Activated CD8-positive, alpha-beta memory T cell treated with anti-CD3 and anti-CD28 coated beads, Interleukin-2, amount 10 ng/mL, durations not matched to agents 7 days and 5 days (primary cell): ENCODE measurements at regions not wholly inside any gene's neighbourhood (a gene's known extent, or its start where the extent isn't known, plus 50 kb on each side); places are given as distances from the start of the nearest gene placed in this dataset.

Source experiments
- ATAC-seq: fragments of 150-1000 bp; cut with Tn5 transposase; one replicate; pipeline ENCODE4 v1.10.0; 2021; ENCODE audit warnings: moderate library complexity
- CTCF ChIA-PET: fragments of 350-600 bp; sonication (Branson Sonifier 250); formaldehyde crosslinking; loops from one replicate; lab custom pipeline; 2021; ENCODE audit warnings: antibody characterized with exemption; lab: Charles Lee
- DNase-seq: peaks from one replicate; pipeline ENCODE4 v3.0.0-alpha.2; 2020
- H3K27ac Mint-ChIP-seq: one replicate; pipeline ENCODE4 v1.8.0; 2021; ENCODE audit warnings: mild to moderate bottlenecking, mixed read lengths
- H3K27me3 Mint-ChIP-seq: one replicate; pipeline ENCODE4 v1.8.0; 2021; ENCODE audit warnings: mixed read lengths
- H3K36me3 Mint-ChIP-seq: one replicate; pipeline ENCODE4 v1.8.0; 2021; ENCODE audit warnings: mild to moderate bottlenecking, mixed read lengths
- H3K4me1 Mint-ChIP-seq: one replicate; pipeline ENCODE4 v1.8.0; 2021; ENCODE audit warnings: mixed read lengths
- H3K4me3 Mint-ChIP-seq: one replicate; pipeline ENCODE4 v1.8.0; 2021; ENCODE audit warnings: mild to moderate bottlenecking, moderate library complexity, mixed read lengths
- H3K9me3 Mint-ChIP-seq: one replicate; pipeline ENCODE4 v1.8.0; 2022; ENCODE audit warnings: low read depth, mixed read lengths

DNA sequence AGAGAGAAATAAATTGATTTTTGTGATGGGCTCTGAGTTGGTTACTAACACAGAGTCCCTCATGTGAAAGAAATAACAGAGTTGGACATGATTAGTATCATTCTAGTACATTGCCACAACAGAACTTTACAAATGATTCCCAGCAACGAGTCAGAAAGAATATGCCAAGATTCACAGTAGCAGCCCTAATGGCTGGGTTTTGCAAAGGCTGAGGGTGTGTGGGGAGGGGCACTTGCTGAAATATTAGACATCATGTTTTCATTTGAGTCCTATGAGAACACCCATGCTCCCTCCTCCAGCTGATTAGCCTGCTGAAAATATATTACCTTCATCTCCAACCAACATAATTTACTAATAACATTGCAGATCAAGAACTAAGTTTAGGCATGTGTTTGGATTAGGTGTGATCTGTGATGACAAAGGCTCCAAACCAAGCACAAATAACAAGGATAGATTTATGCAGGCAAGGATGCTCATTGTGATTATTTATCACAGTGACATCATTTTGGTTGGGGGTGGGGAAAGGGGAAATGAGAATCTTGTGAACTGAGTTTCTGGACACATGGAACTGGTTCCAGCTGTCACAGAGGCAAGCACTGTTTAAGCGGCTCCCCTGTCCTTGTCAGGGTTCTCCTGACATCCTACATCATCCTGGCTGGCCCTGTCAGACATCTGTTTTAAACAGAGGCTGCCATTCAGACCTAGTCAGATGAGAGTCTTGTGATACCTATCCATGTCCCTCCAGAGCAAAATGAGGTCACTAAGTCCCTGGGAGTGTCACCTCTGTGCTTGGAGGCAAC is 205.8 kb upstream of the NCKAP5 start:
- Mint-ChIP-seq H3K4me3 (no peak overlapping the region), H3K27me3 (no peaks in the 10 kb centered on the region), H3K27ac (no peak overlapping the region), H3K9me3 (no peaks in the 10 kb centered on the region), H3K4me1 (no peaks in the 10 kb centered on the region), H3K36me3 (no peaks in the 10 kb centered on the region)
- ATAC-seq = no peak
- CTCF ChIA-PET = no interaction called here
- DNase-seq = no peak

DNA sequence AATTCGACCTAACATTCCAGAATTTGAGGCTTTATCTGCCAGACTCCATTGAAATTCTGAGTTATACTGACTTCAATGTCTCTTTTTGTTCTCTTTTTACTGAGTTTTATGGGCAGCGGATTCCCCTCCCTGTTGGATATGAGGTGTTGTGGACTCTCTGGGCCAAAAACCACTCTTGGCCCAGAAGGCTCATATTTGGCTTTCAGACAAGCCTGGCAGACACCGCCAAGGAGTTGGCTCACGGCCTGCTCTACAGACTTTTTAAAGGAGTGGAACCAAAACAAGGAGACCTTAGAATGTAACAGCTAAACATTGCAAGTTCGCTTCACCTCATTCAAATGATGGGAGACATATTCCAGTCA is 206.4 kb upstream of the NCKAP5 start:
- no peak overlapping the region for H3K4me3 Mint-ChIP-seq
- no peaks in the 10 kb centered on the region for H3K4me1 Mint-ChIP-seq
- ATAC-seq = no peak
- CTCF ChIA-PET = no interaction called here
- H3K27ac Mint-ChIP-seq = no peak overlapping the region
- H3K36me3 Mint-ChIP-seq = no peaks in the 10 kb centered on the region
- no peaks in the 10 kb centered on the region for H3K9me3 Mint-ChIP-seq
- H3K27me3 Mint-ChIP-seq = no peaks in the 10 kb centered on the region
- no peak for DNase-seq

DNA sequence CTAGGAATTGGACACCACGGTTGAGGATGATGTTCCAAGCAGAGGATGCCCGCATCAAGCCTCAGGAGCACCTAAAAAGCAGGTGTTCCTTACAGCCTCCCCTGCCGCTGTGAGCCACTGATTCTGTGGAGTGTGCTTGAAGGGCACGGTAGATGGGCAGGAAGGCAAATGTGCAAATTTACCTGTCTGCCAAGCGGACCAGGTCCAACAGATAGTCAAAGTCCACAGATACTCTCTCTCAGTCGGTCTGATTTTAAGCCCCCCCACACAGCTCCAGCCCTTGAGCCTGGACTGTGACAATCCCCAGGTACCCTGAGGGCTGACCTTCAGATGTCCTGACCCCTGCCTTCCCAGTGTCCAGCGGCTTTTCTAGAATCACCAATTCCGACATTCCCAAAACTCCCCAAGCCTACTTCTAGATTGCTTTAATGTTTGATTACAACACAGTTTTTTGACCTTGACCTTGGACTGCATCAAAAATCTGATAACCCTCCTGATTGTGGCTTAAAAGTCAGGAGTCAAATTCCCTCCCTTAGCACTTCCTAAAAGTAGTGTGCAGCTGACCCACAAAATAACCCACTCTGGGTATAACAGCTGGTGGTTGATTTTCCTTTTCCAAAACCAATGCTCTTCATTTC is 208.8 kb upstream of the NCKAP5 start:
- ATAC-seq (no peak), DNase-seq (no peak)
- Mint-ChIP-seq H3K27me3 (no peaks in the 10 kb centered on the region), H3K27ac (no peak overlapping the region), H3K4me3 (no peak overlapping the region), H3K4me1 (no peaks in the 10 kb centered on the region), H3K36me3 (no peaks in the 10 kb centered on the region), H3K9me3 (no peaks in the 10 kb centered on the region)
- CTCF ChIA-PET = no interaction called here

DNA sequence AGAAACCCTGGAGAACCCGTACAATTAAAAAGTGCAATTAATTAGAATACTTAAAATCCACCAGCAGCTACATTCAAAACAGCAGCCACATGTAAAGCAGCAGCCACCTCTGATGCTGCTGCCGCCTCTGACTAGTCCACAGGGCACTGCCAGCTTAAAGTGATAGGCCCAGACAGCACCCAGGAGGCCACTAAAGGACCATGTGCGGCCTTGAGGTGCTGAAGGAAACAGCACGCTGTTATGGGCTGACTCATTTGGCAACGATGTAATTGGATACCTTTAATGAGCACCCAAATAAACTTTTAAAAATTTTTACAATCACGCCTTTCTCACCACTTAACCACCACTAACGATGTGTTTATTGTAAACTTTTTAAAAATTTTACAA is 209.3 kb upstream of the NCKAP5 start:
- no peaks in the 10 kb centered on the region for H3K27me3 Mint-ChIP-seq
- ATAC-seq = no peak
- no peak overlapping the region for H3K27ac Mint-ChIP-seq
- H3K9me3 Mint-ChIP-seq = no peaks in the 10 kb centered on the region
- no peaks in the 10 kb centered on the region for H3K36me3 Mint-ChIP-seq
- H3K4me1 Mint-ChIP-seq = no peaks in the 10 kb centered on the region
- H3K4me3 Mint-ChIP-seq = no peak overlapping the region
- CTCF ChIA-PET = no interaction called here
- no peak for DNase-seq

DNA sequence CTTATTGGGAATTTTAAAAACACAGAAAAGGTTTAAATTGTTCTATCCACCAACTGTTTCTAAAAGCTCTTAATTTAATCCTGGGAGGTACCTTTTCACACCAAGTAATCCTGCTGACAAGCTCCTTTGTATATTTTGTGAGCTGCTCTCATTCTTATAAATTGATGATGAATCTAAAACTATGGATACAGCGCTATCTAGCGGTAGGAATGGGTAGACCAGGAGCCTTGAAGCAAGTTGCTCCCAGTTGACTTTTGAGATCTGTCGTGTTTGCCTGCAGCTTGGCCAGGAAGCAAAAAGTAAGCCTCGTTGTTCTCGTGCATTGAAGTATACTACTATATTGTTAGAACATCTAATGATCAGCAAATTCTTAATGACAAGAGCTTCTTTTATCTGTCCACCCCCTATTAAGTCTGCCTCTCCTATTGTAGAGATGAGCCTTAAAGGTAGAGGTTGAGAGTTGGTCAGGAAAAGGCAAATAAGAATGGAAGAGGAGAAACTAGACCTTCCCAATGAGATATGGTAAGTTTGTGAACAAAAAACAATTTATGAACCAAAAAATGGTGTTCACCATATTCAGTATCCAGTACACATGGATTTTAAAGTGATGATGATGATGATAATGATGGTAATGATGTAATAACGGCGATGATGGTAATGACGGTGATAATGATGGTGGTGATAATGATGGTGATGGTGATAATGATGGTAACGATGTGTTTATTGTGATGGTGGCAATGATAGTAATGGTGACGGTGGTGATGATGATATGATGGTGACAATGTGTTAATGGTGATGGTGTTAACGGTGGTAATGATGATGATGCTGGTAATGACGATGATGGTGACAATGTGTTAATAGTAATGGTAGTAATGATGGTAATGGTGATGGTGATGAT is 212.1 kb upstream of the NCKAP5 start:
- CTCF ChIA-PET = interaction anchor here (0.9 to 1.2 kb wide), 4 partner anchors 8 to 1233 kb away, joined by 3 read pairs; no protein-coding TSS in a partner anchor
- Mint-ChIP-seq H3K27me3 (no peaks in the 10 kb centered on the region), H3K4me1 (no peaks in the 10 kb centered on the region), H3K36me3 (no peaks in the 10 kb centered on the region), H3K27ac (no peak overlapping the region), H3K9me3 (no peaks in the 10 kb centered on the region), H3K4me3 (no peak overlapping the region)
- DNase-seq (peak; percentile 43), ATAC-seq (no peak)

DNA sequence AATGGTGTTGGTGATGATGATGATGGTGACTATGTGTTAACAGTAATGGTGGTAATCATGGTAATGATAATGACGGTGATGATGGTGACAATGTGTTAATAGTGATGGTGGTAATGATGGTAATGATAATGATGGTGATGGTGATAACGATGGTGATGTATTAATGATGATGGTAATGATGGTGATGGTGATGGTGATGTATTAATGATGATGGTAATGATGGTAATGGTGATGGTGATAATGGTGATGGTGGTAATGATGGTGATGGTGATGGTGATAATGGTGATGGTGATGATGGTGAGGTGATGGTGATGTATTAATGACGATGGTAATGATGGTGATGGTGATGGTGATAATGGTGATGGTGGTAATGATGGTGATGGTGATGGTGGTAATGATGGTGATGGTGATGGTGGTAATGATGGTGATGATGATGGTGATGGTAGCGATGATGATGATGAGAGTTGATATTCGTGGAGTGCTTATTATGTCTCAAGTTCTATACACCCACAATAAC is 212.8 kb upstream of the NCKAP5 start:
- H3K4me1 Mint-ChIP-seq = no peaks in the 10 kb centered on the region
- no peak for DNase-seq
- no peak for ATAC-seq
- no peak overlapping the region for H3K4me3 Mint-ChIP-seq
- no peaks in the 10 kb centered on the region for H3K27me3 Mint-ChIP-seq
- H3K9me3 Mint-ChIP-seq = no peaks in the 10 kb centered on the region
- no peaks in the 10 kb centered on the region for H3K36me3 Mint-ChIP-seq
- CTCF ChIA-PET = no interaction called here
- no peak overlapping the region for H3K27ac Mint-ChIP-seq

DNA sequence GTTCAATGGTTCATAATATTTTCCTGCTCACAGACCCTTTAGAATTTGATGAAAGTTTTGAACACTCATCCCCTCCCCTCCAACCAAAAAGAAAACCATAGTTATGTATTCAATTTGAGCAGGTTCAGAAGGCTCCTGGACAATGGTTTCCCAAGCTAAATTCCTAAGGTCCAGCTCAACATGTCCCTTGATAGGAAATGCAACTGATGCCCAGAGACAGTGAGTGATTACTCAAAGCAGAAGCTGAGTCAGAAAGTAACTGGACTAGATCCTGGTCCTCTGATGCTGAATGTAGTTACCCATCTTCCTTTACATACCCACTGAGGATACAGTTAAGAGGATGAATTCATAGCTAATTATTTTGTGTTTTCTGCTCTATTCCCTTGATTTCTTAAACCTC is 218.9 kb upstream of the NCKAP5 start:
- CTCF ChIA-PET = no interaction called here
- Mint-ChIP-seq H3K27ac (no peak overlapping the region), H3K9me3 (no peaks in the 10 kb centered on the region)

DNA sequence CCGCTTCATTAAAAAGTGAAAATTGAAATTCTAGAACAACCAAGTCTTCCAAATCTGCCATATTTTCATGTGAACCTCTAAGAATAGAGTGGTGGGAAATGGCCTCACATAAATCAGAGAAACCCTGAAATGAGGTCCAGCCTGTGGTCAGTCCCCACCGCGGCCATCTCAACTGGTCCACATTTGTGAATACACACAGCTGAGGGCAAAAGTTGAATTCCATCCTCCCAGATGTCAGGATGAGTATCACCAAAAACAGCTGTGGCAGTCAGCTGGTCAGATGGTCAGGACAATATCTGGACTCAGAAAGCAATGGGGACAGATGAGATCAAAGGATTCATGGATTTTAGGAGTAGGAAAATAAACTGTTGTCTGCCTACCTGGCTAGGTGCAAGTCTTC is 219.4 kb upstream of the NCKAP5 start:
- H3K4me3 Mint-ChIP-seq = no peak overlapping the region
- CTCF ChIA-PET = no interaction called here
- H3K36me3 Mint-ChIP-seq = no peaks in the 10 kb centered on the region
- H3K27me3 Mint-ChIP-seq = no peaks in the 10 kb centered on the region
- ATAC-seq = no peak
- H3K4me1 Mint-ChIP-seq = no peaks in the 10 kb centered on the region
- DNase-seq = no peak
- no peaks in the 10 kb centered on the region for H3K9me3 Mint-ChIP-seq
- no peak overlapping the region for H3K27ac Mint-ChIP-seq

More for the DNA sequence above, 218.9 kb upstream of the NCKAP5 start:
- no peak overlapping the region for H3K4me3 Mint-ChIP-seq
- H3K36me3 Mint-ChIP-seq = no peaks in the 10 kb centered on the region
- DNase-seq (no peak), ATAC-seq (no peak)
- H3K27me3 Mint-ChIP-seq = no peaks in the 10 kb centered on the region
- no peaks in the 10 kb centered on the region for H3K4me1 Mint-ChIP-seq

DNA sequence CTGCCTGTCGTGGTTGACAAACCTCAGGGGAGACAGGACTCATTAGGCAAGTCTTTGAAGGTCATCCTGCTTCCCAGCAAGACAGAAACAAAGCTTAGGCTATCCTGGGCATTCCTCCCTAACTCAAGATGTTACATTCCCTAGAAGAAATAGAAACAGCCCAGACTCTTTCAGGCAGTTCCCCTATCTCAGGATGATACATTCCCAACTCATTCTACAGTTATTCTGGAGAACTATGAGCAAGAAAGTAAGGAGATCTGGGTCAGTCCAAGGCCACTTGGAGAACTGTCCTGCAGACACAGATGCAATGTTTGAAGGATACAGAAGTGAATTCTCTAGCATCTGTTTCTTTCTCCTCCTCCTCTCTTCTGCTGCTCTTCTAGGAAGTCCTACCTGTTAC is 220.1 kb upstream of the NCKAP5 start:
- ATAC-seq (no peak), DNase-seq (no peak)
- CTCF ChIA-PET = no interaction called here
- Mint-ChIP-seq H3K4me1 (no peaks in the 10 kb centered on the region), H3K27ac (no peak overlapping the region), H3K27me3 (no peaks in the 10 kb centered on the region), H3K36me3 (no peaks in the 10 kb centered on the region), H3K4me3 (no peak overlapping the region), H3K9me3 (no peaks in the 10 kb centered on the region)

DNA sequence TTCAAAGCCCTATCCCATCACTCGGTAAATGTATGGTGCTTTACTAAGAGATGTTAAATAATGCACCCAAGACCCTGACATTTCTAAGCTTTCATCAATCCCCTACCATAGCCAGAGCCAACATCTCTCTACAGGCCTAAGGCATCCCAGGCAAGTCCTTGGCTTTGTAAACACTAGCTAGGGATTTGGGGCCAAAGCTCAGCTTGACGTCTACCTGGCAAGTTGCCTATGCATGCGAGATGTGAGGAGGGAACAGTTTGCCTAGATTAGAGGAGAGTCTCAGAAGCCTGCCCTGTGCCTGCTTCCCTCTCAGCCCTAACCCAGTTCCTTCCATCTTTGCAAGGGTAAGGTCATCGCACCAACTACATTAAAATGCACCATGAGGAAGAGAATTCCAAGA is 221.5 kb upstream of the NCKAP5 start:
- H3K4me1 Mint-ChIP-seq = no peaks in the 10 kb centered on the region
- CTCF ChIA-PET = no interaction called here
- H3K27me3 Mint-ChIP-seq = no peaks in the 10 kb centered on the region

DNA sequence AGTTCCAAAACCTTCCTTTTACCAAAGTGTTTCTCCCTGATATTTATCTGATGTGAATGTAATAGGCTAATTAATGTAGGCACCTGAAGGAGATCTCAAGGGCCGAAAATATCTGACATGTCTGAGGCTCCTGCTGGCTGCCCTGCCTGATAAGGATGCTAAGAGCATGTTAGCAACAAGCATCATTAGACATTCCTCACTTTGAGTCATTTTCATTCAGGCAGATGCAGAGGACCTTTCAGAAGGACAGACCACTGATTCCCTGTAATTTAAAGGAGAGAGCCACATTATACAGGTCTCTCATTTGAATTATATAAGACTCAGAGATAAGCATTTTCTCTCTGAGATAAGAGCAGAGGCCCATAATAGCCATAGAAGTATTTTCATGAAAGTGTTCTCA is 222.4 kb upstream of the NCKAP5 start:
- ATAC-seq (no peak), DNase-seq (no peak)
- H3K4me3 Mint-ChIP-seq = no peak overlapping the region
- no peaks in the 10 kb centered on the region for H3K27me3 Mint-ChIP-seq
- H3K4me1 Mint-ChIP-seq = no peaks in the 10 kb centered on the region
- H3K36me3 Mint-ChIP-seq = no peaks in the 10 kb centered on the region
- no peak overlapping the region for H3K27ac Mint-ChIP-seq
- H3K9me3 Mint-ChIP-seq = peaks cover 2% of the 10 kb centered on the region
- CTCF ChIA-PET = no interaction called here

More for the DNA sequence above, 221.5 kb upstream of the NCKAP5 start:
- DNase-seq = no peak
- Mint-ChIP-seq H3K9me3 (peaks cover 2% of the 10 kb centered on the region), H3K4me3 (no peak overlapping the region), H3K27ac (no peak overlapping the region), H3K36me3 (no peaks in the 10 kb centered on the region)
- no peak for ATAC-seq

DNA sequence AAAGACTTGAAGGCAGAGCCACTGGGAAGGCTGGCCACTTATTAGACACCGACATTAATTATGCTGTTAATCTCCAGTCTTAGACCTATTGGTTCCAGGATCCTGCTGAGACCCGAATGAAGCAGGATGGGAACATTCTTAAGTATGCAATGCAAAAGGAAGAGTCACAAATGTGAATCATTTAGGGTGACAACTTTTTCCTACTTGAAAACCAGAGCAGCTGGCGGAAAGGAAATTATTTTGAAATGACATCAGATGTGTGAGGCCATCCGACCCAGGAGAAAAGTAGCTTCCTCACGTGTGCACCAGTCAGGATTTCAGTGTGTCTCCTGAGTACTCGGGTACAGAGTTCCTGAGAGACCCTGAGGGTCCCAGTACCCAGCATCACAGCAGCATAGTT is 222.9 kb upstream of the NCKAP5 start:
- ATAC-seq (no peak), DNase-seq (no peak)
- Mint-ChIP-seq H3K27ac (no peak overlapping the region), H3K36me3 (no peaks in the 10 kb centered on the region), H3K4me1 (no peaks in the 10 kb centered on the region), H3K27me3 (no peaks in the 10 kb centered on the region), H3K9me3 (peaks cover 2% of the 10 kb centered on the region), H3K4me3 (no peak overlapping the region)
- CTCF ChIA-PET = no interaction called here

DNA sequence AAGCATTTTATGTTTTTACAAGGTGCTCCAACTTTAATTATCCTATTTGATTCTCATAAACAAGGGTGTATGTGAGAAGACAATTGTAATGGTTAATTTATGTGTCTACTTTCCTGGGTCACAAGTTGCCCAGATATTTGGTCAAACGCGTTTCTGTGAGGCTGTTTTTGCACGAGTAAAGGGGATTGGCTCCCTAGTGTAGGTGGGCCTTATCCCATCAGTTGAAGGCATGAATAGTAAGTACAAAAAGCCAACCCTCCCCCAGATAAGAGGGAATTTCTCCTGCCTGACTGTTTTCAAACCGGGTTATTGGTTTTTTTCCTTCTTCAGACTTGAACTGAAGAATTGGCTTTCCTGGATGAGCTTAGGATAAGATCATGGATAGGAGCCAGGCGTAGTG is 224.0 kb upstream of the NCKAP5 start:
- H3K27ac Mint-ChIP-seq = no peak overlapping the region

More for the DNA sequence above, 224.0 kb upstream of the NCKAP5 start:
- Mint-ChIP-seq H3K27me3 (no peaks in the 10 kb centered on the region), H3K4me3 (no peak overlapping the region), H3K36me3 (no peaks in the 10 kb centered on the region), H3K9me3 (peaks cover 2% of the 10 kb centered on the region), H3K4me1 (no peaks in the 10 kb centered on the region)
- ATAC-seq = no peak
- DNase-seq = no peak
- CTCF ChIA-PET = no interaction called here
